Esophagus muscularis mucosa (tissue), 4 donors: ENCODE measurements at regions not wholly inside any gene's neighbourhood (a gene's known extent, or its start where the extent isn't known, plus 50 kb on each side); places are given as distances from the start of the nearest gene placed in this dataset.
"Not testable (repeated sequence)": the region's sequence is repeated elsewhere in the genome, so short reads cannot be mapped to it uniquely, and the experiment has no call there.

ENCODE experiments used
- DNase-seq: peaks from one replicate; pipeline ENCODE4 v3.0.0-alpha.2; 2017; ENCODE audit errors: extremely low spot score
- H3K27ac ChIP-seq, 4 donors: fragments of 200-600 bp; sonication (generic); replicated peaks in 1 of 4; 1 replicate in 3 of 4; 2 replicates in 1 of 4; pipeline ENCODE4 v1.5.1; 2016 to 2019; ENCODE audit warnings: mild to moderate bottlenecking in 1 of 4
- H3K27me3 ChIP-seq, 4 donors: fragments of 200-600 bp; sonication (generic); one replicate each; pipeline versions ENCODE4 v1.5.1 to v1.6.0; 2016 to 2019
- H3K36me3 ChIP-seq, 4 donors: fragments of 200-600 bp; sonication (generic); one replicate each; pipeline ENCODE4 v1.5.1; 2016 to 2019
- H3K4me1 ChIP-seq, 4 donors: fragments of 200-600 bp; sonication (generic); one replicate each; pipeline ENCODE4 v1.5.1; 2016 to 2019
- H3K4me3 ChIP-seq, 4 donors: fragments of 200-600 bp; sonication (generic); 1 replicate in 2 of 4; 2 replicates in 2 of 4; pipeline ENCODE4 v1.5.1; 2016 to 2019; ENCODE audit warnings: mild to moderate bottlenecking in 4 of 4, moderate library complexity in 1 of 4
- H3K9me3 ChIP-seq, 4 donors: fragments of 200-600 bp; sonication (generic); 1 replicate in 3 of 4; 2 replicates in 1 of 4; pipeline ENCODE4 v1.5.1; 2016 to 2019
- CTCF ChIP-seq, 3 experiments: fragments of 200-600 bp in 2 of 3; fragments of 450-650 bp in 1 of 3; sonication (generic) in 2 of 3; IDR thresholded peaks; one replicate each; pipeline ENCODE4 v1.5.1; 2017 to 2019; ENCODE audit warnings: antibody characterized with exemption in 3 of 3, mild to moderate bottlenecking in 2 of 3, moderate library complexity in 1 of 3
- EP300 ChIP-seq: sonication (generic); formaldehyde crosslinking; IDR thresholded peaks from one replicate; pipeline ENCODE4 v1.6.1; 2017; ENCODE audit warnings: antibody characterized with exemption
- POLR2A ChIP-seq: fragments of 450-650 bp; IDR thresholded peaks from one replicate; pipeline ENCODE4 v1.6.1; 2017; ENCODE audit warnings: antibody characterized with exemption, moderate library complexity, mild to moderate bottlenecking, low read depth
- POLR2AphosphoS5 ChIP-seq, 2 donors: sonication (generic); formaldehyde crosslinking; IDR thresholded peaks; one replicate each; pipeline ENCODE4 v1.6.1; 2017; ENCODE audit warnings: antibody characterized with exemption in 2 of 2
- WGBS: methylation state at CpG from one replicate; pipeline ENCODE4 v1.1.5; 2018; 5-methylcytosine and 5-hydroxymethylcytosine counted together
- intact Hi-C: fragments of 100-400 bp; cut with DNase I; formaldehyde crosslinking; loops from one replicate; pipeline ENCODE4 v1.15.1; 2023

DNA sequence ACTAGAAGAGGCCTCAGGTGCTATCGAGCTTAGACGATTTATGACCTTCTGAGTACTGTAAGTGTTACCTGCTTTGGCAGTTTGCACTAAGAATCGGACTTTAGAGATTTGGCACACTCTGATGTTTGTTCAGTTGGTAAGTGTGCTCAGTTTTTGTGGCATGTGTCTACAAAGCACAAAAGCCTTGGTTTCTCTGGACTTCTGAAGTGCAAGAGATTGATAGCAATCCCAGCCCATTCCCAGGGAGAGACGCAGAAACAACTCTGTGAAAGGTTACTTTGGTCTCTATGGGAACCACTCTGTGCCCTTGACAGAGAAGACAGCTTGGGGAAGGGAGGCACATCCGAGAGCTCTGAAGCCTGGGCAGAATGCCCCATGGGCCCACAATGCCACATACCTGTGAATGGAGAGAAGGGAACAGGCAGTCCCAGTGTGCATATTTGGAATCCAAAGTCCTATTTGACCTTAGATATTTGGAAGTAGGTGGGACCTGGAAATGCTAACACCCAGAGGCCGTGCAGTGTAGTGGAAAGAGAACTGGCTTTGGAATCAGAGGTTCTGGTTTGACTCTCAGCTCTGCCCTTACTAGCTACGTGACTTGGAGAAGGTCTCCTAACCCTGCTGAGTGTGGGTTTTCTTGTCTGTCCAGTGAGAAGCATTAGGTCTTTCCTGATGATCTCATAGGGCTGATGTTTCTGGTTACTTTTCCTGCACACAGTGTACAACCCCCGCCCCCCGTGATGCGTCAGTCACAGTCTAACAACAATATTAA is 194.3 kb upstream of the VLDLR start:
- Histone ChIP-seq H3K27me3 (no peaks in the 10 kb centered on the region), H3K36me3 (no peaks in the 10 kb centered on the region), H3K9me3 (no peaks in the 10 kb centered on the region), H3K4me3 (no peak overlapping the region), H3K4me1 (peaks cover 0 to 4% (median 0%) of the 10 kb centered on the region in 4 donors), H3K27ac (no peak overlapping the region)
- no peak for TF ChIP-seq CTCF (IDR thresholded peaks at IDR 0.05)
- TF ChIP-seq EP300: no peak
- TF ChIP-seq POLR2A: no peak
- no peak for TF ChIP-seq POLR2AphosphoS5 (IDR thresholded peaks at IDR 0.05)
- WGBS: 79% methylated on average over 10 of the region's 10 CpGs
- intact Hi-C loops: no loop called here
- no peak for DNase-seq

DNA sequence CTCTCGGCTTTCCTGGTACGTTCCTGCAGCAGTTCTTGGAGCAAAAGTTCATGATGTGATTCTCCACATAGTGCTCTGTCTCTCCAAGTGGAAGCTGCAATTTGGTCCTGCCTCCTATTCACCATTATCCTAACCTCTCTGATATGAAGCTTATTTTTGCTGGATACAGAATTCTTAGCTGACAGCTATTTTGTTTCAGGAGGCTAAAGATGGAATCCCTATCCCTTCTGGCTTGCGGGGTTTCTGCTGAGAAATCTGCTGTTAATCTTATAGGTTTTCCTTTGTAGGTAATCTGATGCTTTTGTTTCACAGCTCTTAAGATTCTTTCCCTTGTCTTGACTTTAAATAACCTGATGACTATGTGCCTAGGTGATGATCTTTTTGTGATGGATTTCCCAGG is 181.6 kb upstream of the VLDLR start:
- WGBS: 61% methylated on average over 3 of the region's 3 CpGs
- no peak overlapping the region for H3K27ac ChIP-seq
- H3K36me3 ChIP-seq: no peaks in the 10 kb centered on the region
- no peaks in the 10 kb centered on the region for H3K4me1 ChIP-seq
- H3K9me3 ChIP-seq: peaks cover 0 to 24% (median 10%) of the 10 kb centered on the region in 4 donors
- no peak overlapping the region for H3K4me3 ChIP-seq
- TF ChIP-seq CTCF (IDR thresholded peaks at IDR 0.05) (no peak), POLR2AphosphoS5 (IDR thresholded peaks at IDR 0.05) (no peak), POLR2A (no peak), EP300 (no peak)
- no peak for DNase-seq
- intact Hi-C loops: no loop called here
- H3K27me3 ChIP-seq: no peaks in the 10 kb centered on the region

- H3K9me3 ChIP-seq: peaks cover 0 to 16% (median 8%) of the 10 kb centered on the region in 4 donors
- DNase-seq, H3K4me3 ChIP-seq, intact Hi-C loops, H3K36me3 ChIP-seq, H3K27ac ChIP-seq, H3K4me1 ChIP-seq, H3K27me3 ChIP-seq: not testable (repeated sequence)
- 95% methylated on average over 1 of the region's 1 CpG for WGBS
Observed at GRCh38 chr9:2443933-2444332, 177.7 kb upstream of the VLDLR start.

GRCh38 chr9:2448193-2448738 is 173.3 kb upstream of the VLDLR start:
- no peak overlapping the region for H3K27ac ChIP-seq
- WGBS: 89% methylated on average over 1 of the region's 2 CpGs
- no peak for DNase-seq
- H3K4me3 ChIP-seq: no peak overlapping the region
- intact Hi-C loops: no loop called here
- no peaks in the 10 kb centered on the region for H3K36me3 ChIP-seq
- TF ChIP-seq CTCF (IDR thresholded peaks at IDR 0.05): no peak
- TF ChIP-seq EP300: no peak
- TF ChIP-seq POLR2AphosphoS5 (IDR thresholded peaks at IDR 0.05): no peak
- TF ChIP-seq POLR2A: no peak
- H3K9me3 ChIP-seq: no peaks in the 10 kb centered on the region
- no peaks in the 10 kb centered on the region for H3K4me1 ChIP-seq
- H3K27me3 ChIP-seq: no peaks in the 10 kb centered on the region

DNA sequence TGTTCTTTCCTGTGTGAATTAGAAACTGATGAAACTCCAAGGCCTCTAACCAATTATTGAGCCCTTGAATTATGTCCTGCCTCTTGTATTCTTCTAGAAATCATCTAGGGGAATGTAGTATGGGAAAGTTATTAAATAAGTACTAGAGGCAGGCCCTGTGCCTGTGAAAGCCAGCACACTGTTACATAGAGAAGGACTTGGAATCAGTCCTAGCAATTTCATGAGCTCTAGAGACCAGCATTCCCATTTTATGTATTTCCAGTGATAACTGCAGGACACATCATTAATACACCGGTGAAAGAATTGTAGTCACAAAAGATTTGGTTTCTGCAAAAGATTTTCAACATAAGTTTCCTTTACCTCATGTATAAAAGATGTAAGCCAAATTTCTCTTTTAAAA is 168.5 kb upstream of the VLDLR start:
- Histone ChIP-seq H3K27me3 (no peaks in the 10 kb centered on the region), H3K4me1 (no peaks in the 10 kb centered on the region), H3K27ac (no peak overlapping the region), H3K36me3 (no peaks in the 10 kb centered on the region), H3K9me3 (no peaks in the 10 kb centered on the region), H3K4me3 (no peak overlapping the region)
- intact Hi-C loops: no loop called here
- DNase-seq: no peak
- 89% methylated on average over 1 of the region's 1 CpG for WGBS
- TF ChIP-seq EP300 (no peak), CTCF (IDR thresholded peaks at IDR 0.05) (no peak), POLR2AphosphoS5 (IDR thresholded peaks at IDR 0.05) (no peak), POLR2A (no peak)
